ENCODE measurements at regions not wholly inside any gene's neighbourhood (a gene's known extent, or its start where the extent isn't known, plus 50 kb on each side); places are given as distances from the start of the nearest gene placed in this dataset.

- no peak for DNase-seq
- no peak overlapping the region for H3K9ac ChIP-seq (ENCODE audit: extremely low read depth, low read length, poor library complexity, severe bottlenecking)
- Mint-ChIP-seq H3K27ac (no peak overlapping the region), H3K36me3 (ENCODE audit: low read depth) (no peaks in the 10 kb centered on the region), H3K4me3 (no peak overlapping the region), H3K27me3 (ENCODE audit: insufficient read depth) (no peaks in the 10 kb centered on the region), H3K9me3 (no peaks in the 10 kb centered on the region), H3K4me1 (no peaks in the 10 kb centered on the region)
- 90 to 97% methylated on average over 2 to 3 of the region's 3 CpGs for WGBS, 2 experiments (ENCODE audit: insufficient coverage in 1 of 2, insufficient read length in 1 of 2)
- no peaks in the 10 kb centered on the region for H3K9me3 ChIP-seq (ENCODE audit: control insufficient read depth, low read length)
- TF ChIP-seq, protein P1, sequence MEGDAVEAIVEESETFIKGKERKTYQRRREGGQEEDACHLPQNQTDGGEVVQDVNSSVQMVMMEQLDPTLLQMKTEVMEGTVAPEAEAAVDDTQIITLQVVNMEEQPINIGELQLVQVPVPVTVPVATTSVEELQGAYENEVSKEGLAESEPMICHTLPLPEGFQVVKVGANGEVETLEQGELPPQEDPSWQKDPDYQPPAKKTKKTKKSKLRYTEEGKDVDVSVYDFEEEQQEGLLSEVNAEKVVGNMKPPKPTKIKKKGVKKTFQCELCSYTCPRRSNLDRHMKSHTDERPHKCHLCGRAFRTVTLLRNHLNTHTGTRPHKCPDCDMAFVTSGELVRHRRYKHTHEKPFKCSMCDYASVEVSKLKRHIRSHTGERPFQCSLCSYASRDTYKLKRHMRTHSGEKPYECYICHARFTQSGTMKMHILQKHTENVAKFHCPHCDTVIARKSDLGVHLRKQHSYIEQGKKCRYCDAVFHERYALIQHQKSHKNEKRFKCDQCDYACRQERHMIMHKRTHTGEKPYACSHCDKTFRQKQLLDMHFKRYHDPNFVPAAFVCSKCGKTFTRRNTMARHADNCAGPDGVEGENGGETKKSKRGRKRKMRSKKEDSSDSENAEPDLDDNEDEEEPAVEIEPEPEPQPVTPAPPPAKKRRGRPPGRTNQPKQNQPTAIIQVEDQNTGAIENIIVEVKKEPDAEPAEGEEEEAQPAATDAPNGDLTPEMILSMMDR (conservative IDR thresholded peaks at IDR 0.05): no peak
- H3K4me1 ChIP-seq (ENCODE audit: control insufficient read depth, insufficient read depth, low read length): no peaks in the 10 kb centered on the region
- no peak overlapping the region for H3K4me3 ChIP-seq (ENCODE audit: low read length)
- H3K36me3 ChIP-seq (ENCODE audit: control insufficient read depth, insufficient read depth, low read length): no peaks in the 10 kb centered on the region
- H3K27ac ChIP-seq (ENCODE audit: low read depth, low read length): no peak overlapping the region
- H3K27me3 ChIP-seq (ENCODE audit: control insufficient read depth, insufficient read depth, low read length, poor library complexity, severe bottlenecking): no peaks in the 10 kb centered on the region
Measured at GRCh38 chr12:78315028-78315427, 484.3 kb downstream of the NAV3 start.

GRCh38 chr12:78316136-78316535 is 485.4 kb downstream of the NAV3 start:
- Histone ChIP-seq H3K4me1 (ENCODE audit: control insufficient read depth, insufficient read depth, low read length) (no peaks in the 10 kb centered on the region), H3K27ac (ENCODE audit: low read depth, low read length) (no peak overlapping the region), H3K27me3 (ENCODE audit: control insufficient read depth, insufficient read depth, low read length, poor library complexity, severe bottlenecking) (no peaks in the 10 kb centered on the region), H3K9ac (ENCODE audit: extremely low read depth, low read length, poor library complexity, severe bottlenecking) (no peak overlapping the region), H3K9me3 (ENCODE audit: control insufficient read depth, low read length) (no peaks in the 10 kb centered on the region), H3K36me3 (ENCODE audit: control insufficient read depth, insufficient read depth, low read length) (no peaks in the 10 kb centered on the region), H3K4me3 (ENCODE audit: low read length) (no peak overlapping the region)
- Mint-ChIP-seq H3K36me3 (ENCODE audit: low read depth) (no peaks in the 10 kb centered on the region), H3K4me1 (no peaks in the 10 kb centered on the region), H3K9me3 (peaks cover 4% of the 10 kb centered on the region), H3K27me3 (ENCODE audit: insufficient read depth) (no peaks in the 10 kb centered on the region), H3K27ac (no peak overlapping the region), H3K4me3 (no peak overlapping the region)
- TF ChIP-seq, protein P1 (conservative IDR thresholded peaks at IDR 0.05): no peak
- peak; percentile 53 for DNase-seq
- WGBS, 2 experiments (ENCODE audit: insufficient coverage in 1 of 2, insufficient read length in 1 of 2): 43 to 74% methylated on average over 1 to 4 of the region's 4 CpGs

DNA sequence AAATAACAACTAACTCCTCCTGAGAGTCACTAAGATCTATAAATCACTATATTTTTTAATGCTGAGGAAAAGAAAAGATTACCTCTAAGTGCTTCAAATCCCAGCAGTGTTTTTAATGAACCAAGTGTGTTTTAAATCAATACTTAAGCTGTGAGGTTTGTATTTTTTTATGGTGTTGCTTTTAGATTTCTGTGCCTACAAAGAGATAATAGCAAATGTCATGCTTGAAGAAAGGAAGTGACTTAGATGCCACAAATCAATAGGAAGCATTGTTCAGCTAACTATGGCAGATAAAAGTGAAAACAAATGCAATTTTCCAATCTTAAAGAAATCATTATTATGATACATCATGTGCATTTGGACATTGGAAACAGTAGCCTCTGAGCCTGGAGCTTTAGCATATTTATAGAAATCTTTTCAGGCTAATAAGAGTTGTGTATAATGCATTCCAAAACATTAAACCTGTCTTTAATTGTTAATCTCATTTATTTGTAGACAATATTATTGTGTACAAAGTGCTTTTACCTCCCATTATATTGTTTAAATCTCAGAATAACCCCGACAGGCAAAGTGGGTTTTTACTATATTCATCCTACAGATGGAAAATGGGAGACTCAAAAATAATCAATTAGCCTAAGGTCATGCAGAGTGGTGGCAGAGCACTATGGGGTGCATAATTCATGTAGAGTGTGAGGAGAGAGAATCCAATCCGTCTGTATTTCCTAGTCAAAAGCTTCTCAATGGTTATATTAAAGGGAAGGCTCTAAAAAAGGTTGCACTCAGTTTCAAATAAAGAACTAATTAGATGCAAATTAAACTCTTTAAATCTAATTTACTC is 486.2 kb downstream of the NAV3 start:
- DNase-seq: no peak
- Mint-ChIP-seq H3K27me3 (ENCODE audit: insufficient read depth) (no peaks in the 10 kb centered on the region), H3K4me1 (no peaks in the 10 kb centered on the region), H3K36me3 (ENCODE audit: low read depth) (no peaks in the 10 kb centered on the region), H3K9me3 (peaks cover 4% of the 10 kb centered on the region), H3K27ac (no peak overlapping the region), H3K4me3 (no peak overlapping the region)
- 50% methylated on average over 1 of the region's 2 CpGs; no CpG with 5 or more reads in 1 of the 2 experiments for WGBS, 2 experiments (ENCODE audit: insufficient coverage in 1 of 2, insufficient read length in 1 of 2)
- Histone ChIP-seq H3K27me3 (ENCODE audit: control insufficient read depth, insufficient read depth, low read length, poor library complexity, severe bottlenecking) (no peaks in the 10 kb centered on the region), H3K4me3 (ENCODE audit: low read length) (no peak overlapping the region), H3K4me1 (ENCODE audit: control insufficient read depth, insufficient read depth, low read length) (no peaks in the 10 kb centered on the region), H3K27ac (ENCODE audit: low read depth, low read length) (no peak overlapping the region), H3K9ac (ENCODE audit: extremely low read depth, low read length, poor library complexity, severe bottlenecking) (no peak overlapping the region), H3K9me3 (ENCODE audit: control insufficient read depth, low read length) (no peaks in the 10 kb centered on the region), H3K36me3 (ENCODE audit: control insufficient read depth, insufficient read depth, low read length) (no peaks in the 10 kb centered on the region)
- TF ChIP-seq, protein P1 (conservative IDR thresholded peaks at IDR 0.05): no peak
